Non-pigmented ciliary epithelial cell (primary cell): ENCODE measurements at regions not wholly inside any gene's neighbourhood (a gene's known extent, or its start where the extent isn't known, plus 50 kb on each side); places are given as distances from the start of the nearest gene placed in this dataset.

ENCODE experiments used
- DNase-seq: peaks from one replicate; pipeline ENCODE4 v3.0.0-alpha.2; 2010; ENCODE audit warnings: low read depth

GRCh38 chr4:84441758-84442377, 57.2 kb downstream of the NKX6-1 start:
- no peak for DNase-seq

DNA sequence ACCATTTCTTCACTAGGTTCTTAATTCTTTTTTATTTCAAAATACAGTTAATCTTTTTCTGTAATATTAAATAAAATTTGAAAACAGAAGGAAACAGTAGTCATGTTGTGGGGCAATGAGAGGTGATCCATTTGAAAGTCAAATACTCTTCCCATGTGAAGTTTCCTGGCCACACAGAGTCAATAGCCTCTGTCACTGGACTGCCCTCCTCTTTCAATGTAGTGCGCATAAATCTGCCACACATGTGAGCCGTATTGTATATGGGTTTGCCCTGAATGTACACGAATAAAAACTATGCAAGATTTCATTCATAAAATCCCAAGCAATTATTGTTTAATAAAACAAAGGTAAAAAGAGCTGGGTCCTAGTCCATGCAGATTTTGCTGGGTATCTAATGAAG, 59.1 kb downstream of the NKX6-1 start:
- DNase-seq = no peak

DNA sequence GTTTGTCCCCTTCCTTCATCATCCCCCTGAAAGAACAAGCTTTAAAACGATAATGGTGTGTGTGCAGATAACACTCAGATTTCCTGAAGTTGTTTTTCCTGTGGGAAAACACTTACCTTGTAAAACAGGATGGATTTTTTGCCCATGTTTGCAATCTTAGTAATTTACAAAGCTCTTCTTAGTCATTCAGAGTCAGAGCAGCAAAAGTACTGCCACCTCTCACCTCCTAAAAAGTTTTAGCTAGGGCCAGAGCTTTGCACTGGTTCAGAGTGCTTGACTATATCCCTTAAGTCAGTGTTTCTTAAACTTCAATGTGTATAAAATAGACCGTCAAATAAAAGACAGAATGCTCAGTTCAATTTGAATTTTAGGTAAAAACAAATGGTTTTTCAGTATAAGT, 62.3 kb downstream of the NKX6-1 start:
- DNase-seq = no peak

DNA sequence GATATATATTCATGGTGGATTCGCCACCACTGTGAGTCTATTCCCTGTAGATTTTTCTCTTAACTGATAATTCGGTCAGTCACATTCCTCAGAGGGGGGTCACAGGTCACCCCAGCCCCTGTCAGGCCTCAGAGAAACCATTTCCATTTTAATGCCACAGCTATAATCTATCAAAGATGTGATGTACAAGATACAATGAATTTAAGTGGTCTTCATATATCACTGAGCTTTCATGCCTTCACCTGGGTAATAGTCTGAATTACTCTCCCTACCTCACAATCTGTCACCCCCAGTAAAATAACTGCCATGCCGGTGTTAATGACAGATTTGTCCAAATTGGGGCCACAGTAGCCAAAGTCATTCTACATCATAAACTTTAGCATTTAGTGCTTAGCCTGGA, 64.7 kb downstream of the NKX6-1 start:
- DNase-seq = no peak

DNA sequence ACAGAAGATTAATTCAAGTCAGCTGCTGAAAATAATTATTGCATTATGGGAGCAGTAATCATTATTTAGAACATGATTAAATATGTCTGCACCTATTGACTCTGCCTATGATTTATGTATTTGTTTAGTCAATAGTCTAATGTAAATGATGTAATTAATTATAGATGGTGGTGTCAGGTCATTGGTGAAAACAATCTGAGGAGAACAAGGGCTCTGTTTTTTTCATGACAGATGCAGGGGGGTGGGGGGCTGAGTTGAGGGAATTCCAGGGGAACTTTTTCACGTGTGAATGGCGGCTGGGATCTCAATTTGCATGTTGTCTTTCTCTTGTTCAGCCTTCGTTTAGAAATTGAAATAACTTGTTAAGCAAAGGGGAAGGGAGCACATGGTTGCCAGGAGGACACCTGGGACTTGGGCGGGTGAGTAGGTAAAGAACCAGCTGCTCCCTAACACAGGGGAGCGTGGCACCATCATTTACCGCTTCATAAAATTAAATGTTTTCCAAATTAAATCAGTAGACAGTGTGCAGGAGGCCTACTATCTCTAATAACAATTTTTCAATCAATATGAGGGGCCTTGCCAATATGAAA, 65.4 kb downstream of the NKX6-1 start:
- DNase-seq = no peak

DNA sequence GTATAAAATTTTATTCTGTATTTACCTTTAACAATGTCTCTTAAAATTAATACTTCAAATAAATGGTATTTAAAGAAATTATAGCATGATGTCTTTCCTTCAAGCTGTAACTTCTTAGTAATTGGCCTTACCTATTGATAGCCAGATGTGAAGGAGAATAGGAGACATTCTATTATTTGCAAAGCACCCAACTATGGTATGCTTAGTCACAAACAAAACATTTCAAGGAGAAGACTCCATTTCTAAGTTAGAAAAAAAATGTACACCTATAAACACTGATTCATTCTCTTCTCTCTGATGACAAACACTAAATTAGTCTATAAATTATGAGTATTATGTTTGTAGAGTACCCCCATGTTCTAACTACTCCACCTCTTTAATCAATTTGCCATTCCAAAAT, 66.4 kb downstream of the NKX6-1 start:
- DNase-seq = no peak

GRCh38 chr4:84420608-84421007, 78.5 kb downstream of the NKX6-1 start:
- no peak for DNase-seq

DNA sequence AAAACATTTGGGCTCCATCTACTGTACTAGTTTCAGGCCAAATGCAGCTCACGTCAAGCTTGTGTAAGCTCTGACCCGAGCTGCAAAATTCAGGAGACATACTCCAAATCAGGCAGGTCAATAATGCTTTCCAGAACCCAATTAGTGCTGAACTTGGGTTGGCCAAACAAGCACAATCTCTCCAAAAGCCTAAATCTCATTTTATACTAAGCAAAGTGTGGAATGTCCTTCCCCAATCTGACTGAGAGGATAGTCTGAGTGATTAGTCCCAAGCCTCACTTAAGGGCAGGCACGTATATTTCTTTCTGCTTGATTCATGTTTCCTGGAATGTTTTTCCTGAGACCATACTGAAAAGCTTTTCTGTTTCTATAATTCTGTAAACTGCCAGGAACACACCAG, 79.9 kb downstream of the NKX6-1 start:
- no peak for DNase-seq

DNA sequence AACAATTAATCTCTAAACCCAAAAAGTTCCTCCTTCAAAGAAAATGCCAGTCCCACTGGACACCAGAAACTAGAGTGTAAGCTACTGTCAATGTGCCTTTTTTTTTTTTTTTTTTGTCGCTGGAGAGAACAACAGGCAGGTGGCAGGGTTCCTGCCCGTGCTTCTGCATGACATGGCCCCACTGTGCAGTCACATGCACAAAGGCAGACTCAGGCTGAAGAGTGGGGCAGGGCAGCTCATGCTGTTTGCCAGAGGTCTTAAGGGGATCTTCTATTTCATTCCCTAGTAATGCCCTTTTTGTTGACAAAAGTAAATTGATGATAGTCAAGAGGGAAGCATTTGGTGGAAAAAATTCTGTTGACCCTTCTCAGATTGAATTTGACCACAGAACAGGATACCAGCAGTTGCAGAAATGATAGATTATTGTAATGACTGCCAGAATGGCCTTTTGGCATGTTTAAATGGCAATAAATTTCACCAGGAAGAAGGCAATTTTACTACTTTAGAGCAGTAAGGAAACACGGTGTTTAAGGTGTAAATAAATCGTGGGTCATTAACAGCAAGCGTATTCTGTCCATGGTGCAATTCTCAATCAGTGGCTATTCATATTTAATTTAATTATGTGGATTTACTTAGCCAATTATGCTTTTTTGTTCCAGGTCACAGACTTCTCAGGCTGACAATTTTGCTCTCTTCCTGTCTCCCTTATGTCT, 80.9 kb downstream of the NKX6-1 start:
- DNase-seq = no peak

DNA sequence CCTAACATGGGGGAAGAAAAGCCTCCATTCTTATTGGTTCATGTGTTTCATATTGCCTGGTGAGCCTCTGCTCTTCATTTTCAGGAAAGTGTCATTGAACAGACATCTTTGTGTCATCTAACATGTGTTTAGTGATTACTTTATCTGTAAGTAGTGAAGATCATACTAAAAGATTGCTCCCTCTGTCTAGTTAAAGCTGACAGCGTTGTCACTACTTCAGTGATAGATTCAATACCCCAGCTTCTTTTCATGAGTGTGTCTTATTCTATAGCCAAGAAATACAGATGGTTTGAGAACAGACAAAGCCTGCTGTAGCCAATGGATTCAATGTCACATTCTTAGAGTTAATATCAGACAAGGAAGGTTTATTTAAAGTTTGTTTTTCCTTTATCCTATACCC, 85.1 kb downstream of the NKX6-1 start:
- DNase-seq = no peak

DNA sequence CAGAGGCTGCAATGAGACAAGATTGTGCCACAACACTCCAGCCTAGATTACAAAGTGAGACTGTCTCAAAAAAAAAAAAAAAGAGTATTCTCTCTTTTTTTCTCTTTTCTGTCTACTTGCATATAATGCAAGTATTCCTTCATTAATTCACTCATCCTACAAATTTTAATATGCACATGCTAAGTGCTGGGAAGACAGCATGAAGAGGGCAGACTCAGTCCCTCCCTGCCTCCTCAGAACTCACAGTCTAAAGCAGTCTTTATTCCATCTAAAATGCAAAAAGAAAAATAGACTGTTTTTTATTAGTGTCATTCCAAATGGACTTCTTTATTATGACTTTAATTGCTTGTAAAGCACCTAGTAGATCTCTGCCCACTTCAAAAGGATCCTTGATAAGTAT, 85.6 kb downstream of the NKX6-1 start:
- DNase-seq = no peak

DNA sequence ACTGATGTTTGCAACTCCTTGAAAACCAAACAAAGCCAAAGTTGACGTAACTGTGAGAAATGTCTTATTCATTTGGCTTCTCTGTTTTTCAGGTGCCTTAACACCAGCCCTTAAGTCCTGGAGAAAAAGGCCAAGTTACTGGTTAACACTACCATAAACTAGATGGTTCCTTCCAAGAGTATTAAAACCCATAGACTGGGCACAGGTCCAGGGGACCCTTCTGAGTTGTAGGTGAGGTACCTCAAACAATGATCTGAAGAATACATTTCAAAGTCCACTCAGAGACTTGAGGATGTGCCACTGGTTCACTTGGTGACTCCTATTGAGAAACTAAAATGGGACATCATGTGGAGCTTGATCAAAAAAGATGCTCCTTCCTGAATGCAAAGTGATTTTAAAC, 87.0 kb downstream of the NKX6-1 start:
- no peak for DNase-seq

- no peak for DNase-seq
Measured at GRCh38 chr4:84407554-84408407, 91.3 kb downstream of the NKX6-1 start.

DNA sequence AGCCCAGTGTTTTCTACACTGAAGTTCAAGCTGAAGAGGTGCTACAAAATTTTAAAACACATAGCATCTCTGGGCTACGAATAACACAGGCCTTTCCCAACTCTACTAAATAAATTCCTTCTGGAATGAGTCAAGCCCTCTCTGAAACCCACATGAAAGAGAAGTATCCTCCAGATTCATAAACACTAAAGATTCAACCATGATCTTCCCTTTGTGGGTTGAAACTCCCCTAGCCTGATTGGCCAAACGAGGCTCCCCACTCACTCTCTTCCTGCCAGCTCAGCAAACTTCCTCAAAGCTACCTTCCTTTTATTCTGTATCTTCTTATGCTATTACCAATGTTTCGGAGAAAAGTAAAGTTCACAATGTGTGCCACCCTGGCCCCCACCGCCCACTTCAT, 95.4 kb downstream of the NKX6-1 start:
- DNase-seq = no peak

DNA sequence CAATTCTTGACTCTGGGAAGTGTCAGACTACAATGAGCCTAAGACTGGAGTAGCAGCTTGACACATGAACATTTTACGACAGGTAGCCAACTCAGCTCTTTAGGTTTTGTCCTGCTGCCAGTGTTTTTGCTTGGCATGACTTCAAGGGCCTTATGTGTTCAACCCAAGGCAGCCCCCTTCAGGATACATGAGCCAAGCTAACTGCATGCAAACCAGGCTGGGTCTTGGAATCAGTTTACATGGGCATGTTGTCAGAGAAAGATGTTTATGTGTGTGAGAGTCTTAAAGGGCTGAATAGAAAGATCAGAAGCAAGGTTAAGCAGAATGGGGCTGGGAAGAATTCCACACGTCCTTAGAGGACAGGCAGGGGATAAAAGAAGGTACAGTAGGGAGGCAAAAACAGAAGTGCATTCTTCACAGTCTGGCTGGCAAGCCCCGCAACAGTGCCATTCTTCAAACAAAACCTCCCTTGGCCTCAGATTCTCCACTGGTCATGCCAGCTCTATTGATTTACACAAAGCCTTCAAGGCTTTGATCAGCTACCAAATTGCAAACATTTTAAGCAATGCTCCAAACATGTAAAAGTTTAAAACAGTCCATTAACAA, 97.3 kb downstream of the NKX6-1 start:
- DNase-seq = no peak

DNA sequence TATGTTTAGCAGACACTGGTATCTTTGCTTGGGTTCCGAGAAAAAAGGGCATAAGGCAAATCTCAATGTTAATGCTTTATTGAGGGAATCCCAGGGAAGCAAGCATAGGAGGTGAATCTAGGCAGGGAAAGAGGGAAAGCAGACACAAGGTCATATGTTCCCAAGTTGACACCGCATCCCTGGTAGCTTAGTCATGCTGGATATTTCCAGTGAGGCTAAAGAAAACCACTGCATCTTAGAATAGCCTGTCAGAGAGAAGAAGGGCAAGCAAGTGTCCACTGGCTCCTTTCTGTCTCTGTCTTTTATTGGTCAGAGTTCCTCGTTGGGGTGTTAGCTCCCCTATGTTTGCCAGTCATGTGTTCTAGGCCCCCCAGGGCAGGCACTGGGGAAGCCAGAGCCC, 104.7 kb downstream of the NKX6-1 start:
- DNase-seq = no peak

- no peak for DNase-seq
Measured at GRCh38 chr4:84392951-84393590, 106.0 kb downstream of the NKX6-1 start.

DNA sequence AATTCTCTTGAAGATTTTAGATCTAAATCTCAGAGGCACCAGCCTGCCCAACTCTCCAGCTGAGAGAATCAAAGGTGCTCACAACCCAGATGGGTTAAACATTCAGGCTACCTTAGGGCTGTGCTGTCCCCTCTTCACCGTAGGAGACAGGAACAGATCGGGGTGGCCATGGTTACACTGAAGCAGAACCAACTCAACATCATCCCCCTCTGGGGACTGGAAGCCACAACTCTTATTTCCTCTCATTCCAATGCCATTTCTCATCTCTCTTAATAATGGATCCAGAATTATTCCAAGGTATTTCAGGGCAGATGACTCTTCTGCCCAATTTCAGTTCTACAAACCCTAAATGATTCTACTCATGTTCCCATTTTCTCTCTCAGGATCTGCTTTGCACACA, 109.7 kb downstream of the NKX6-1 start:
- no peak for DNase-seq

GRCh38 chr4:84385203-84385602, 113.9 kb downstream of the NKX6-1 start:
- DNase-seq = no peak

DNA sequence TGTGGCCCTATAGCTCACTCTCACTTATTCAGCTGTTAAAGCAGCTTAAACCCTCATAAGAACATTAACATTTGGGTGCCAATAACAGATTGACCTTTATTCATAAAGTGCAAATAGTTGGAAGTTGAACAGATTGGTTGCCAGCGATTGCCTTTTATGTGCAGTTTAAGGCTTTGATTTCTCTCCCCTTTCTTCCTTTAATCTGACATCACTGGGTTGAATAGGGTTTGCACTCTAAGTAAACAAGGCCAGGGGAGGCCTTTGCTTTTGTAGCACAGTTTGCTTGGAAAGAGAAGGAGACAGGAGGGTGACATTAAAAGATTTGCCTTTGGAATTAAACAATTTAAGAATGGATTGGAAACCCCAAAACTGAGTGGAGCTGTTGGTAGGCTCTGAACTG, 114.3 kb downstream of the NKX6-1 start:
- no peak for DNase-seq

DNA sequence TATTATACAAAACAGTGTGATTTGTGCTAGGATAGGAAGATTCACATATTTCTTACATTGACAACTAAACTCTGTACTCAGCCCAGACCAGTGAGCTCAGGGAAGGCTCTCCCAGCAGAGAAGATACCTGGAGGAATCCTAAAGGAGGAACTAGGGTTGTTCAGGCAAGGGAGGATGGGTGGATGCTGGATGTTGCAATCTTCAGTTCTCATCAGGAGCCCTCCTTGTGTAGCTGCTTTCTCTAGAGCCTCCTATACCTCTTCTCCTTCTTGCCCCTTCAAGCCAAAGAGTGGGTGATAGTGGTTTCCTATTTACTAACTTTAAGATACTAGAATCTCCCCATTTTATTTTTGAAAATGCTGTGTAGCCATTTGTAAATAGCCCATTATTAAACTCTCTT, 117.3 kb downstream of the NKX6-1 start:
- no peak for DNase-seq
